GM21717 (cell line): ENCODE measurements at regions not wholly inside any gene's neighbourhood (a gene's known extent, or its start where the extent isn't known, plus 50 kb on each side); places are given as distances from the start of the nearest gene placed in this dataset.
"Not testable (repeated sequence)": the region's sequence is repeated elsewhere in the genome, so short reads cannot be mapped to it uniquely, and the experiment has no call there.

Experiments used
- ATAC-seq: cut with Tn5 transposase; IDR thresholded peaks from one replicate; pipeline ENCODE4 v1.9.1; 2021; ENCODE audit warnings: mild to moderate bottlenecking, moderate library complexity; ENCODE audit not compliant: unreplicated experiment

DNA sequence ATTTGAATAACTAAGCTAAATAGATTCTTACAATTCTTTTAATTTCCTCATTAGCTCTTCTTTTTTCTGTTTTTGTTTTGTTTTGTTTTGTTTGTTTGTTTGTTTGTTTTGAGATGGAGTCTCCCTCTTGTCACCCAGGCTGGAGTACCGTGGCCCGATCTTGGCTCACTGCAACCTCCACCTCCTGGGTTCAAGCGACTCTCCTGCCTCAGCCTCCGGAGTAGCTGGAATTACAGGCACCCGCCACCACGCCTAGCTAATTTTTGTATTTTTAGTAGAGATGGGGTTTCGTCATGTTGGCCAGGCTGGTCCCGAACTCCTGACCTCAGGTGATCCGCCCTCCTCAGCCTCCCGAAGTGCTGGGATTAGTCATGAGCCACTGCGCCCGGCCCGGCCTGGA lies 70.7 kb upstream of the ZNF658 start:
- ATAC-seq, result not testable (repeated sequence)

GRCh38 chr9:66830777-66831497 lies 69.6 kb upstream of the ZNF658 start:
- ATAC-seq, result not testable (repeated sequence)

GRCh38 chr9:66832222-66832621 lies 68.3 kb upstream of the ZNF658 start:
- ATAC-seq, result not testable (repeated sequence)

- not testable (repeated sequence) for ATAC-seq
Observed at GRCh38 chr9:66837242-66837937, 63.1 kb upstream of the ZNF658 start.
